ENCODE measurements at regions not wholly inside any gene's neighbourhood (a gene's known extent, or its start where the extent isn't known, plus 50 kb on each side); places are given as distances from the start of the nearest gene placed in this dataset.

DNA sequence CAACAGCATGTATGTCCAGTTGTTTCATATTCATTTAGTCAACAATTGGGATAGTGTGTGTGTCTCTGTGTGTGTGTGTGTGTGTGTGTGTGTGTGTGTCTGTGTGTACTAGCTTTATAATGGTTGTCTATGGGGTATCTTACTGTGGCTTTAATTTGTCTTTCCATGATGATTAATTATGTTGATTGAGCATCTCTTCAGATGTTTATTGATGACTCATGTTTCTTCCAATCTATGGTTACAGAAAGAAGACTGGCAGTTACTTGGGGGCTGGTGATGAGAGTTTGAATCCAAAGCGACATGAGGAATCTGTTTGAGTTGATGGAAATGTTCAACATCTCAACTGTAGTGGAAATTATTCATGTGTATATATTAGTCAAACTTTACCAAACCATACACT lies 440.1 kb downstream of the ZNF385D start:
- Histone ChIP-seq H3K36me3 (ENCODE audit: low read depth, missing control alignments) (no peaks in the 10 kb centered on the region), H3K27ac (no peak overlapping the region), H3K27me3 (no peaks in the 10 kb centered on the region), H3K9me3 (no peaks in the 10 kb centered on the region), H3K4me1 (no peaks in the 10 kb centered on the region), H3K4me3 (no peak overlapping the region)
- WGBS, 2 donors: 95 to 97% methylated on average over 1 of the region's 1 CpG
- DNase-seq: no peak
- no peak for TF ChIP-seq POLR2A (IDR thresholded peaks at IDR 0.05)
- TF ChIP-seq CTCF (IDR thresholded peaks at IDR 0.05): no peak
- intact Hi-C loops (cut with DNase I; ENCODE audit: low total_unique reads): no loop called here

DNA sequence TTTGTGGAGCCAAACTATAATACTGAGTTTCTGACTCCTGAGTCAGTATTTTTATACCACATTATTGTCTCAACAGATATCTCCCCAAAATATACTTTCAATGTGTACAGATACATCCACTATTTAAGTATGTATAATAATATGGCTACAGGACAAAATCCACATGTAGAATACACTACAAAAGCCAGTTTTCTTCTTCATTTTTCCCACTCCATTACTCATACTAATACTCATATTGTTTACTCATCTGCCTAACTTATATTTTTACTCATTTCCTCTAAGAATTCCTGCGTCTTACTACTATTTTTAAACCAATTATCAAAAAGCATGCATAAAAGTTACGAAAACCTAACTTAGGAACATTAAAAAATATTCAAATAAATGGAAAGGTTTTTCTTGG lies 440.8 kb downstream of the ZNF385D start:
- Histone ChIP-seq H3K9me3 (no peaks in the 10 kb centered on the region), H3K4me1 (no peaks in the 10 kb centered on the region), H3K27ac (no peak overlapping the region), H3K4me3 (no peak overlapping the region), H3K36me3 (ENCODE audit: low read depth, missing control alignments) (no peaks in the 10 kb centered on the region), H3K27me3 (no peaks in the 10 kb centered on the region)
- WGBS, 2 donors: 91% methylated on average over 2 of the region's 2 CpGs
- TF ChIP-seq POLR2A (IDR thresholded peaks at IDR 0.05): no peak
- no peak for TF ChIP-seq CTCF (IDR thresholded peaks at IDR 0.05)
- DNase-seq: no peak
- intact Hi-C loops (cut with DNase I; ENCODE audit: low total_unique reads): no loop called here

- WGBS, 2 donors: 41 to 64% methylated on average over 1 of the region's 1 CpG
- DNase-seq: no peak
- H3K36me3 ChIP-seq (ENCODE audit: low read depth, missing control alignments): no peaks in the 10 kb centered on the region
- H3K4me3 ChIP-seq: no peak overlapping the region
- no peaks in the 10 kb centered on the region for H3K27me3 ChIP-seq
- H3K9me3 ChIP-seq: no peaks in the 10 kb centered on the region
- intact Hi-C loops (cut with DNase I; ENCODE audit: low total_unique reads): no loop called here
- no peaks in the 10 kb centered on the region for H3K4me1 ChIP-seq
- TF ChIP-seq POLR2A (IDR thresholded peaks at IDR 0.05) (no peak), CTCF (IDR thresholded peaks at IDR 0.05) (no peak)
- no peak overlapping the region for H3K27ac ChIP-seq
Measured at GRCh38 chr3:21297304-21297703, 453.7 kb downstream of the ZNF385D start.

DNA sequence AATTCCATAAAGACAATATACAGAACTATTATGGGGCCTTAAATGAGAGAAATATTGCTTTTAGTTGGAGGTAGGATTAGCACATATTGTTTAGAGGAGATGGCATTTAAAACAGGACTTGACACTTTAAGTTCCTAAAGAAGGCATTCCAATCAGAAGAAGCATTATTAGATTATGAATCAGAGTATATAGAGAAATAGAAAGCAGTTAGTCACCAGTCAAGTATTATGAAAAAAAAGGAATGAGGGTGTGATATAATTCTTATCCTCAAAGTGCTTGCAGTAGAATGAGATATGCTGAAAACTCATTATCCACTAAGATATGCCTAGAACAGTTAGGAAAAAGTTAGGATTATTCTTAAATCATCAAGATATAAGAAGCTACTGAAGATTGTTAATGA lies 456.2 kb downstream of the ZNF385D start:
- intact Hi-C loops (cut with DNase I; ENCODE audit: low total_unique reads): no loop called here
- H3K27me3 ChIP-seq: no peaks in the 10 kb centered on the region

More for the DNA sequence above, 456.2 kb downstream of the ZNF385D start:
- no peaks in the 10 kb centered on the region for H3K4me1 ChIP-seq
- no peaks in the 10 kb centered on the region for H3K36me3 ChIP-seq (ENCODE audit: low read depth, missing control alignments)
- H3K27ac ChIP-seq: no peak overlapping the region
- H3K9me3 ChIP-seq: no peaks in the 10 kb centered on the region
- TF ChIP-seq CTCF (IDR thresholded peaks at IDR 0.05) (no peak), POLR2A (IDR thresholded peaks at IDR 0.05) (no peak)
- no peak overlapping the region for H3K4me3 ChIP-seq
- DNase-seq: no peak

Data from testis (tissue), 2 donors.